ENCODE measurements at regions not wholly inside any gene's neighbourhood (a gene's known extent, or its start where the extent isn't known, plus 50 kb on each side); places are given as distances from the start of the nearest gene placed in this dataset.

DNA sequence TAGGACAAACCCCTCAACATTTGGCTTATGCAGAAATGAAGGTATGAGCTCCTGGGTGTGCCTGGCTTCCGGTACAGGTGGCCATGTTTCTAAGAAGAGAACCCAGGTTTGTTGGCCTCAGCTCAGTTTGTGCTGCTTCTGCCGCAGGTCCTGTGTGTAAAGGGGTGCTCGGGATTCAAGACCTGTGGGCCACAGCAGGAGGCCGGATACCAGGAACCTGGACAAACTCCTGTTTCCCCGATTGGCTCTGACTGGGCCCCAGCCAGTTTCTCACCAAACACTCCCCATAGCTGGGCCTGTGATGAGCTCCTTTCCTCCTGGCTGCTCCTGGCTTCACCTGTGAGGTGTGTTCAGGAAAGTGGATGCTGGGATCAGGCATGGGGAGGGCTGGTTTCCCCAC, 271.2 kb upstream of the IRX2 start:
- TF ChIP-seq, protein P1, sequence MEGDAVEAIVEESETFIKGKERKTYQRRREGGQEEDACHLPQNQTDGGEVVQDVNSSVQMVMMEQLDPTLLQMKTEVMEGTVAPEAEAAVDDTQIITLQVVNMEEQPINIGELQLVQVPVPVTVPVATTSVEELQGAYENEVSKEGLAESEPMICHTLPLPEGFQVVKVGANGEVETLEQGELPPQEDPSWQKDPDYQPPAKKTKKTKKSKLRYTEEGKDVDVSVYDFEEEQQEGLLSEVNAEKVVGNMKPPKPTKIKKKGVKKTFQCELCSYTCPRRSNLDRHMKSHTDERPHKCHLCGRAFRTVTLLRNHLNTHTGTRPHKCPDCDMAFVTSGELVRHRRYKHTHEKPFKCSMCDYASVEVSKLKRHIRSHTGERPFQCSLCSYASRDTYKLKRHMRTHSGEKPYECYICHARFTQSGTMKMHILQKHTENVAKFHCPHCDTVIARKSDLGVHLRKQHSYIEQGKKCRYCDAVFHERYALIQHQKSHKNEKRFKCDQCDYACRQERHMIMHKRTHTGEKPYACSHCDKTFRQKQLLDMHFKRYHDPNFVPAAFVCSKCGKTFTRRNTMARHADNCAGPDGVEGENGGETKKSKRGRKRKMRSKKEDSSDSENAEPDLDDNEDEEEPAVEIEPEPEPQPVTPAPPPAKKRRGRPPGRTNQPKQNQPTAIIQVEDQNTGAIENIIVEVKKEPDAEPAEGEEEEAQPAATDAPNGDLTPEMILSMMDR (IDR thresholded peaks at IDR 0.05) = no peak
- TF ChIP-seq POLR2A (IDR thresholded peaks at IDR 0.05) = no peak

All from lower leg skin (tissue), 3 donors.